ENCODE measurements at regions not wholly inside any gene's neighbourhood (a gene's known extent, or its start where the extent isn't known, plus 50 kb on each side); places are given as distances from the start of the nearest gene placed in this dataset.

DNA sequence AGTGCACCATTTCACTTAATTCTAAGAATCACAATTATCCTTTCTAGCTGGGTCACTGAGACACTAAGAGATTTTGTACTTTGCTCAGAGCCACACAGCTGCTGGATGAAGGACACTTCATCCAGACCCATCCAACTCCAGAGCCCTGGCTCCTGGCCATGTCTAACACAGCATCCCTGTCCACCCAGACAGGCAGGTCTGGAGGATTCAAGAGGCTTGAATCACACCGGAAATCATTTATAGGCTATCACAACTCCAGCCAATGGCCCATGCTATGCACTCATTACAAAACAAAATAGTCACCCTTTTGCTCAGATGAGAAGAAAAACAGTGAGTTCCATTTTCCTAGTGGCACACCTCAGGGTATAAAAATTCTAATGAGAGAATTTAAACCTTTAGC lies 198.2 kb upstream of the LMCD1 start:
- ChIA-PET CTCF (interaction anchor here (0.6 to 3.2 kb wide), 6 partner anchors 15 to 192 kb away, joined by 3 to 11 read pairs (median 4); no protein-coding TSS in a partner anchor), SMC1A (ENCODE audit: uncharacterized antibody, unreplicated experiment) (no interaction called here), POLR2A (no interaction called here), RAD21 (ENCODE audit: unreplicated experiment) (no interaction called here)
- H3K36me3 ChIP-seq (ENCODE audit: control insufficient read depth in 2 of 2, insufficient read depth in 2 of 2, low read length in 1 of 2), result no peaks in the 10 kb centered on the region
- H3K4me1 ChIP-seq (ENCODE audit: control insufficient read depth, insufficient read depth, low read length), result no peaks in the 10 kb centered on the region
- no peak overlapping the region for H3K4me2 ChIP-seq (ENCODE audit: control insufficient read depth, insufficient read depth)
- WGBS (ENCODE audit: insufficient coverage, insufficient replicate concordance, low lambda C conversion rate, missing lambda C conversion rate), result 0% methylated on average over 1 of the region's 1 CpG
- no peak overlapping the region for H2AFZ ChIP-seq (ENCODE audit: control insufficient read depth, low read depth, low read length)
- no peak for TF ChIP-seq NR2F1 (conservative IDR thresholded peaks at IDR 0.05)
- no peak for TF ChIP-seq MTA3 (IDR thresholded peaks at IDR 0.05; ENCODE audit: borderline replicate concordance, low read length)
- no peak for TF ChIP-seq MYC (IDR thresholded peaks at IDR 0.05; ENCODE audit: insufficient read depth, insufficient read length, insufficient replicate concordance, low read length, severe bottlenecking)
- TF ChIP-seq EGR1 (IDR thresholded peaks at IDR 0.05; ENCODE audit: borderline replicate concordance in 1 of 2, low read depth in 2 of 2, low read length in 2 of 2), result no peak
- no peak for TF ChIP-seq STAT3 (IDR thresholded peaks at IDR 0.05; ENCODE audit: low read depth, low read length)
- no peak for TF ChIP-seq EP300 (IDR thresholded peaks at IDR 0.05; ENCODE audit: borderline replicate concordance in 1 of 2, control insufficient read depth in 1 of 2, low read depth in 2 of 2, low read length in 2 of 2)
- TF ChIP-seq, protein P1, sequence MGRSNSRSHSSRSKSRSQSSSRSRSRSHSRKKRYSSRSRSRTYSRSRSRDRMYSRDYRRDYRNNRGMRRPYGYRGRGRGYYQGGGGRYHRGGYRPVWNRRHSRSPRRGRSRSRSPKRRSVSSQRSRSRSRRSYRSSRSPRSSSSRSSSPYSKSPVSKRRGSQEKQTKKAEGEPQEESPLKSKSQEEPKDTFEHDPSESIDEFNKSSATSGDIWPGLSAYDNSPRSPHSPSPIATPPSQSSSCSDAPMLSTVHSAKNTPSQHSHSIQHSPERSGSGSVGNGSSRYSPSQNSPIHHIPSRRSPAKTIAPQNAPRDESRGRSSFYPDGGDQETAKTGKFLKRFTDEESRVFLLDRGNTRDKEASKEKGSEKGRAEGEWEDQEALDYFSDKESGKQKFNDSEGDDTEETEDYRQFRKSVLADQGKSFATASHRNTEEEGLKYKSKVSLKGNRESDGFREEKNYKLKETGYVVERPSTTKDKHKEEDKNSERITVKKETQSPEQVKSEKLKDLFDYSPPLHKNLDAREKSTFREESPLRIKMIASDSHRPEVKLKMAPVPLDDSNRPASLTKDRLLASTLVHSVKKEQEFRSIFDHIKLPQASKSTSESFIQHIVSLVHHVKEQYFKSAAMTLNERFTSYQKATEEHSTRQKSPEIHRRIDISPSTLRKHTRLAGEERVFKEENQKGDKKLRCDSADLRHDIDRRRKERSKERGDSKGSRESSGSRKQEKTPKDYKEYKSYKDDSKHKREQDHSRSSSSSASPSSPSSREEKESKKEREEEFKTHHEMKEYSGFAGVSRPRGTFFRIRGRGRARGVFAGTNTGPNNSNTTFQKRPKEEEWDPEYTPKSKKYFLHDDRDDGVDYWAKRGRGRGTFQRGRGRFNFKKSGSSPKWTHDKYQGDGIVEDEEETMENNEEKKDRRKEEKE (IDR thresholded peaks at IDR 0.05), result no peak
- TF ChIP-seq FOS (IDR thresholded peaks at IDR 0.05; ENCODE audit: borderline replicate concordance, extremely low read depth, insufficient read length), result no peak
- TF ChIP-seq POLR2AphosphoS5 (IDR thresholded peaks at IDR 0.05; ENCODE audit: low read length), result no peak
- no peaks in the 10 kb centered on the region for H3K27me3 ChIP-seq (replicated peaks in 1 of 2; ENCODE audit: control insufficient read depth in 2 of 2, insufficient read depth in 2 of 2, low read length in 1 of 2)
- FAIRE-seq, result no peak
- no TSS peak for BruUV-seq (replicated peaks)
- H3K4me3 ChIP-seq, result no peak overlapping the region
- H3K9ac ChIP-seq (ENCODE audit: control insufficient read depth, insufficient read depth, low read length), result no peak overlapping the region
- no peak for DNase-seq (ENCODE audit: low read depth, low spot score)
- H4K20me1 ChIP-seq (ENCODE audit: control insufficient read depth, insufficient read depth), result no peaks in the 10 kb centered on the region
- no peaks in the 10 kb centered on the region for H3K79me2 ChIP-seq (ENCODE audit: control insufficient read depth, insufficient read depth, low read length)
- ATAC-seq, result no peak
- no peak overlapping the region for H3K27ac ChIP-seq (ENCODE audit: control insufficient read depth, insufficient read depth)
- in situ Hi-C loops (cut with MboI) (no loop called here), intact Hi-C loops (cut with micrococcal nuclease; ENCODE audit: unreplicated experiment) (no loop called here)
- no peaks in the 10 kb centered on the region for H3K9me3 ChIP-seq (replicated peaks; ENCODE audit: control insufficient read depth, insufficient read depth, low read length)
